K562 (cell line): ENCODE measurements at regions not wholly inside any gene's neighbourhood (a gene's known extent, or its start where the extent isn't known, plus 50 kb on each side); places are given as distances from the start of the nearest gene placed in this dataset.

Experiments
- CLOCK ChIP-seq: fragments of 250-450 bp; sonication (Bioruptor Pico); IDR thresholded peaks from 2 replicates; pipeline ENCODE4 v1.4.0; 2020; ENCODE audit warnings: mild to moderate bottlenecking, moderate library complexity, borderline replicate concordance
- DMBX1 ChIP-seq: fragments of 250-450 bp; sonication (Bioruptor Pico); IDR thresholded peaks from 2 replicates; pipeline ENCODE4 v1.8.0; 2022; ENCODE audit warnings: inconsistent platforms, mild to moderate bottlenecking, moderate library complexity, borderline replicate concordance
- DPF2 ChIP-seq: fragments of 450-650 bp; IDR thresholded peaks from 2 replicates; pipeline ENCODE4 v1.6.1; 2016
- E2F5 ChIP-seq: sonication (generic); formaldehyde crosslinking; IDR thresholded peaks from 2 replicates; pipeline ENCODE4 v1.8.0; 2022; ENCODE audit warnings: mild to moderate bottlenecking, missing genetic modification reagents
- ETV1 ChIP-seq: fragments of 450-650 bp; conservative IDR thresholded peaks from 2 replicates; pipeline ENCODE4 v1.6.1; 2016; ENCODE audit warnings: missing genetic modification characterization, control low read depth, low read depth, missing compliant biosample characterization
- FOXM1 ChIP-seq, 2 experiments: fragments of 450-650 bp in 1 of 2; sonication (generic) in 1 of 2; formaldehyde crosslinking in 1 of 2; IDR thresholded peaks; 2 replicates each; pipeline versions ENCODE4 v1.6.1 to v1.9.0; 2017 to 2022; ENCODE audit warnings: low read depth in 2 of 2, mild to moderate bottlenecking in 2 of 2, missing genetic modification reagents in 1 of 2, moderate library complexity in 1 of 2
- MYNN ChIP-seq, 2 experiments: sonication (generic); formaldehyde crosslinking in 1 of 2; IDR thresholded peaks; 2 replicates each; pipeline versions ENCODE4 v1.5.0 to v1.6.1; 2016 to 2020; ENCODE audit warnings: antibody characterized with exemption in 1 of 2, missing genetic modification reagents in 1 of 2
- NR0B1 ChIP-seq: fragments of 450-650 bp; IDR thresholded peaks from one replicate; pipeline ENCODE4 v1.6.1; 2018; ENCODE audit warnings: mild to moderate bottlenecking, moderate library complexity; ENCODE audit not compliant: partially characterized antibody
- POLR3A ChIP-seq: IDR thresholded peaks from 2 replicates; pipeline ENCODE4 v1.6.1; 2011; ENCODE audit warnings: borderline replicate concordance, mild to moderate bottlenecking, moderate library complexity; ENCODE audit not compliant: insufficient read length, insufficient read depth; ENCODE audit errors: extremely low read depth
- RBM39 ChIP-seq: fragments of 200-400 bp; formaldehyde crosslinking; optimal IDR thresholded peaks from 2 replicates; pipeline ENCODE3; 2018; ENCODE audit warnings: low read depth, low read length
- SRSF7 ChIP-seq: fragments of 200-400 bp; formaldehyde crosslinking; optimal IDR thresholded peaks from 2 replicates; pipeline ENCODE3; 2017; ENCODE audit warnings: mild to moderate bottlenecking, low read depth, low read length
- TFAP4 ChIP-seq: sonication (generic); formaldehyde crosslinking; IDR thresholded peaks from 2 replicates; pipeline ENCODE4 v1.8.0; 2022; ENCODE audit warnings: missing genetic modification reagents, mild to moderate bottlenecking, moderate library complexity, borderline replicate concordance
- ZBTB17 ChIP-seq: fragments of 450-650 bp; formaldehyde crosslinking; IDR thresholded peaks from 2 replicates; pipeline ENCODE4 v1.4.0; 2020; ENCODE audit warnings: mild to moderate bottlenecking
- ZBTB43 ChIP-seq: sonication (generic); formaldehyde crosslinking; IDR thresholded peaks from 2 replicates; pipeline ENCODE4 v1.8.0; 2023; ENCODE audit warnings: mild to moderate bottlenecking, missing genetic modification reagents
- ZNF253 ChIP-seq: fragments of 250-450 bp; sonication (Bioruptor Pico); conservative IDR thresholded peaks from 2 replicates; pipeline ENCODE4 v1.6.1; 2021; ENCODE audit warnings: mild to moderate bottlenecking
- ZNF316 ChIP-seq: fragments of 450-650 bp; IDR thresholded peaks from 2 replicates; pipeline ENCODE4 v1.6.1; 2016
- ZNF584 ChIP-seq: fragments of 200-800 bp; sonication (Bioruptor generic); IDR thresholded peaks from 2 replicates; pipeline ENCODE4 v1.6.1; 2016; ENCODE audit warnings: low read depth, mild to moderate bottlenecking, missing genetic modification characterization, missing compliant biosample characterization

GRCh38 chr1:143720087-143721023 is 251.4 kb downstream of the FAM72C start (continued):
- no peak for TF ChIP-seq FOXM1 (IDR thresholded peaks at IDR 0.05; ENCODE audit: low read depth)
- no peak for TF ChIP-seq FOXM1 (CRISPR knock-in tag; IDR thresholded peaks at IDR 0.05; ENCODE audit: low read depth)
- 0 out of 2 replicates have a peak, but pooled peaks have one; percentile 6 for TF ChIP-seq ETV1 (tag)
- TF ChIP-seq DPF2 = peak; percentile 62; the same call in 1 of the 2 replicates
- TF ChIP-seq DMBX1 (CRISPR knock-in tag) = no peak
- TF ChIP-seq ZNF316 = peak; percentile 71
- TF ChIP-seq NR0B1 = no peak
- TF ChIP-seq ZBTB17 (CRISPR knock-in tag) = peak; percentile 83; the same call in 1 of the 2 replicates
- no peak for TF ChIP-seq POLR3A
- no peak for TF ChIP-seq E2F5 (CRISPR knock-in tag)
- no peak for TF ChIP-seq ZNF253 (CRISPR knock-in tag)
- TF ChIP-seq ZBTB43 (CRISPR knock-in tag) = no peak
- no peak for TF ChIP-seq CLOCK
- no peak for TF ChIP-seq SRSF7
- no peak for TF ChIP-seq MYNN (IDR thresholded peaks at IDR 0.05)
- TF ChIP-seq MYNN (CRISPR knock-in tag; IDR thresholded peaks at IDR 0.05) = no peak
- TF ChIP-seq RBM39 = no peak
- 0 out of 2 replicates have a peak, but pooled peaks have one; percentile 10 for TF ChIP-seq ZNF584
- peak; percentile 73; the same call in 1 of the 2 replicates for TF ChIP-seq TFAP4
